ENCODE measurements at regions not wholly inside any gene's neighbourhood (a gene's known extent, or its start where the extent isn't known, plus 50 kb on each side); places are given as distances from the start of the nearest gene placed in this dataset.

DNA sequence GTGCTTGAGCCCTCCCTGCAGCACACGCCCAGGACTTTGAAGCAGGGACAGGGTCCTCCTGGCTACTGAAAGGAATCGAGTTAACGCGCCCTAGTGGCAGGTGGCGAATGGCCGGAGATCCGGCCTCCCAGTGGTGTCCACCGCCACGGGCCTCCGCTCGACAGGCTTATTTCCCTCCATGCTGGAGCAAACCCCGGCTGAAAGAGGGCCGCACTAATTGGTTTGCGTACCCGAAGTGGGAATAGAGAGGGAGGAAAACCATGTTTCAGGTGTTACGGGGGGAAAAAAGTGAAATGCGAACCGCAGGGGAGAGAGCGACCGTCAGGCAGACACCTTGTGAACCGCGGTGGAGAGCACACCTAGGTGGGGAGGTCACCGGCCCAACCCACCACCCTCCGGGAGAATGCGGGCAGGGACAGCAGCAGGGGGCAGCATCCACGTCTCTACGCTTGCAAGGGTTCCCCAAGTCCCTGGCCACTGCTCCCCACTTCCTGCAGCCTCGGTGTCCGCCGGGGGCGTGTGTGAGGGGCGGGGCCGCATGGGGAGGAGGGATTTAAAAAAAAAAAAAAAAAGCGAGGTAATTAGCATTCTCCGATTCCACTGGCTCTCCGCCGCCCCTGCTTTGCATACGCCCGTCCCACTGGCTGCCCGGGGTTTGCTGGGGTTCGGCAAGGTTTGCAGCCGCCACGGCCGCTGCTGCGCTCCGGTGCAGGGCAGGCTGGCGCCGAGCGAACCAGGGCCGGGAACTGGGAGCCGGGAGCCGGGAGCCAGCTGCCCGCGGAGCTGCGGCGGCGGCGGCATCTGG is 224.6 kb upstream of the CRY1 start (continued):
- TF ChIP-seq, protein P1, sequence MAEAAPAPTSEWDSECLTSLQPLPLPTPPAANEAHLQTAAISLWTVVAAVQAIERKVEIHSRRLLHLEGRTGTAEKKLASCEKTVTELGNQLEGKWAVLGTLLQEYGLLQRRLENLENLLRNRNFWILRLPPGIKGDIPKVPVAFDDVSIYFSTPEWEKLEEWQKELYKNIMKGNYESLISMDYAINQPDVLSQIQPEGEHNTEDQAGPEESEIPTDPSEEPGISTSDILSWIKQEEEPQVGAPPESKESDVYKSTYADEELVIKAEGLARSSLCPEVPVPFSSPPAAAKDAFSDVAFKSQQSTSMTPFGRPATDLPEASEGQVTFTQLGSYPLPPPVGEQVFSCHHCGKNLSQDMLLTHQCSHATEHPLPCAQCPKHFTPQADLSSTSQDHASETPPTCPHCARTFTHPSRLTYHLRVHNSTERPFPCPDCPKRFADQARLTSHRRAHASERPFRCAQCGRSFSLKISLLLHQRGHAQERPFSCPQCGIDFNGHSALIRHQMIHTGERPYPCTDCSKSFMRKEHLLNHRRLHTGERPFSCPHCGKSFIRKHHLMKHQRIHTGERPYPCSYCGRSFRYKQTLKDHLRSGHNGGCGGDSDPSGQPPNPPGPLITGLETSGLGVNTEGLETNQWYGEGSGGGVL (tag by site-specific recombination; IDR thresholded peaks at IDR 0.05): no peak
- TF ChIP-seq CTCF (tag by site-specific recombination; IDR thresholded peaks at IDR 0.05) (peak; percentile 83), ZNF37A (tag by site-specific recombination; IDR thresholded peaks at IDR 0.05) (no peak), HOXD13 (CRISPR knock-in tag; IDR thresholded peaks at IDR 0.05; ENCODE audit: borderline replicate concordance) (no peak), ZEB2 (tag by site-specific recombination; IDR thresholded peaks at IDR 0.05) (no peak; the same call in 1 of the 2 replicates), ATF2 (tag by site-specific recombination; IDR thresholded peaks at IDR 0.05; ENCODE audit: low read depth) (no peak), KLF7 (tag by site-specific recombination; IDR thresholded peaks at IDR 0.05; ENCODE audit: borderline replicate concordance) (no peak), KLF17 (tag by site-specific recombination; IDR thresholded peaks at IDR 0.05) (0 out of 2 replicates have a peak, but pooled peaks have one; percentile 36), OSR2 (tag by site-specific recombination; IDR thresholded peaks at IDR 0.05) (no peak), ZNF391 (tag by site-specific recombination; IDR thresholded peaks at IDR 0.05; ENCODE audit: borderline replicate concordance, low read depth) (no peak), ZNF585B (tag by site-specific recombination; IDR thresholded peaks at IDR 0.05) (no peak), ZNF513 (tag by site-specific recombination; IDR thresholded peaks at IDR 0.05) (no peak), ZNF558 (tag by site-specific recombination; IDR thresholded peaks at IDR 0.05) (no peak), SP2 (tag by site-specific recombination; IDR thresholded peaks at IDR 0.05) (peak; percentile 65), KLF8 (tag by site-specific recombination; IDR thresholded peaks at IDR 0.05) (peak; percentile 82), HIC1 (tag by site-specific recombination; IDR thresholded peaks at IDR 0.05) (no peak), KLF9 (tag by site-specific recombination; IDR thresholded peaks at IDR 0.05; ENCODE audit: low read depth) (peak; percentile 97), PRDM4 (tag by site-specific recombination; IDR thresholded peaks at IDR 0.05) (no peak)
- TF ChIP-seq, protein P2, sequence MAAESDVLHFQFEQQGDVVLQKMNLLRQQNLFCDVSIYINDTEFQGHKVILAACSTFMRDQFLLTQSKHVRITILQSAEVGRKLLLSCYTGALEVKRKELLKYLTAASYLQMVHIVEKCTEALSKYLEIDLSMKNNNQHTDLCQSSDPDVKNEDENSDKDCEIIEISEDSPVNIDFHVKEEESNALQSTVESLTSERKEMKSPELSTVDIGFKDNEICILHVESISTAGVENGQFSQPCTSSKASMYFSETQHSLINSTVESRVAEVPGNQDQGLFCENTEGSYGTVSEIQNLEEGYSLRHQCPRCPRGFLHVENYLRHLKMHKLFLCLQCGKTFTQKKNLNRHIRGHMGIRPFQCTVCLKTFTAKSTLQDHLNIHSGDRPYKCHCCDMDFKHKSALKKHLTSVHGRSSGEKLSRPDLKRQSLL (tag by site-specific recombination; IDR thresholded peaks at IDR 0.05): no peak; the same call in 1 of the 2 replicates
- TF ChIP-seq, protein P3, sequence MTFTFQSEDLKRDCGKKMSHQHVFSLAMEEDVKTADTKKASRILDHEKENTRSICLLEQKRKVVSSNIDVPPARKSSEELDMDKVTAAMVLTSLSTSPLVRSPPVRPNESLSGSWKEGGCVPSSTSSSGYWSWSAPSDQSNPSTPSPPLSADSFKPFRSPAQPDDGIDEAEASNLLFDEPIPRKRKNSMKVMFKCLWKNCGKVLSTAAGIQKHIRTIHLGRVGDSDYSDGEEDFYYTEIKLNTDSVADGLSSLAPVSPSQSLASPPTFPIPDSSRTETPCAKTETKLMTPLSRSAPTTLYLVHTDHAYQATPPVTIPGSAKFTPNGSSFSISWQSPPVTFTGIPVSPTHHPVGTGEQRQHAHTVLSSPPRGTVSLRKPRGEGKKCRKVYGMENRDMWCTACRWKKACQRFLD (tag by site-specific recombination; IDR thresholded peaks at IDR 0.05): no peak
- TF ChIP-seq, protein P4, sequence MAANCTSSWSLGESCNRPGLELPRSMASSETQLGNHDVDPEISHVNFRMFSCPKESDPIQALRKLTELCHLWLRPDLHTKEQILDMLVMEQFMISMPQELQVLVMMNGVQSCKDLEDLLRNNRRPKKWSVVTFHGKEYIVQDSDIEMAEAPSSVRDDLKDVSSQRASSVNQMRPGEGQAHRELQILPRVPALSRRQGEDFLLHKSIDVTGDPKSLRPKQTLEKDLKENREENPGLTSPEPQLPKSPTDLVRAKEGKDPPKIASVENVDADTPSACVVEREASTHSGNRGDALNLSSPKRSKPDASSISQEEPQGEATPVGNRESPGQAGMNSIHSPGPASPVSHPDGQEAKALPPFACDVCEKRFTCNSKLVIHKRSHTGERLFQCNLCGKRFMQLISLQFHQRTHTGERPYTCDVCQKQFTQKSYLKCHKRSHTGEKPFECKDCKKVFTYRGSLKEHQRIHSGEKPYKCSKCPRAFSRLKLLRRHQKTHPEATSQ (tag by site-specific recombination; IDR thresholded peaks at IDR 0.05): no peak
